Heart left ventricle (tissue), 13 donors: ENCODE measurements at regions not wholly inside any gene's neighbourhood (a gene's known extent, or its start where the extent isn't known, plus 50 kb on each side); places are given as distances from the start of the nearest gene placed in this dataset.

ENCODE experiments used
- CTCF ChIP-seq, 12 donors: fragments of 200-600 bp; sonication (generic) in 4 of 12; IDR thresholded peaks; one replicate each; pipeline versions ENCODE4 v1.5.0 to v1.8.0; 2018 to 2022; ENCODE audit warnings: antibody characterized with exemption in 12 of 12, mild to moderate bottlenecking in 5 of 12
- POLR2A ChIP-seq, 2 donors: fragments of 450-650 bp; IDR thresholded peaks; one replicate each; pipeline ENCODE4 v1.6.1; 2017; ENCODE audit warnings: antibody characterized with exemption in 2 of 2, mild to moderate bottlenecking in 2 of 2, moderate library complexity in 2 of 2
- donor health status: ischemic (EF 13 %, LVEDD 7.1; RV severe dilation, severe dysfunction).
- donor health status: DM: no; HTN: yes; CAD: no.
- donor health status: DM: no; HTN: no; CAD: no.
- donor health status: ischemic (EF 25% LVEDD 6.9; RV normal size, moderate dysfunction).
- donor health status: ischemic (EF 25% LVEDD 5.7; RV mildly dilated, moderate dysfunction).
- donor health status: ischemic (EF 35%, LVEDD 5.7; RV mildly dilated, moderate dysfunction).
- donor health status: nonischemic (EF 11% LVEDD 7.7; RV severe dilation, severe dysfunction).
- donor health status: DM: yes; HTN: yes; CAD: no.
- donor health status: PGD.
- donor health status: ischemic (EF 29% LVEDD 5.4; RV normal size, mild dysfunction).
- donor health status: nonischemic (EF 23%, LVEDD 6.1; RV moderate dilation, normal function).

- TF ChIP-seq CTCF (IDR thresholded peaks at IDR 0.05) (no peak), POLR2A (IDR thresholded peaks at IDR 0.05) (no peak)
These were observed 139.6 kb upstream of the ADAMTS9 start for GRCh38 chr3:64827431-64827830.
